Fibroblast of skin of back (primary cell): ENCODE measurements at regions not wholly inside any gene's neighbourhood (a gene's known extent, or its start where the extent isn't known, plus 50 kb on each side); places are given as distances from the start of the nearest gene placed in this dataset.

Experiments
- DNase-seq: peaks from one replicate; pipeline ENCODE4 v3.0.0-alpha.2; 2013

- peak; percentile 3 for DNase-seq
Observed at GRCh38 chr18:57087644-57088376, 59.1 kb upstream of the BOD1L2 start.

GRCh38 chr18:57088883-57089282 lies 58.0 kb upstream of the BOD1L2 start:
- no peak for DNase-seq

GRCh38 chr18:57089702-57090101 lies 57.2 kb upstream of the BOD1L2 start:
- no peak for DNase-seq

- DNase-seq = no peak
Observed at GRCh38 chr18:57091231-57091630, 55.7 kb upstream of the BOD1L2 start.

GRCh38 chr18:57094175-57094574 lies 52.7 kb upstream of the BOD1L2 start:
- no peak for DNase-seq

- no peak for DNase-seq
Observed at GRCh38 chr18:57095884-57096283, 51.0 kb upstream of the BOD1L2 start.
